AG04450 (cell line): ENCODE measurements at regions not wholly inside any gene's neighbourhood (a gene's known extent, or its start where the extent isn't known, plus 50 kb on each side); places are given as distances from the start of the nearest gene placed in this dataset.

ENCODE experiments used
- CTCF ChIA-PET: fragments of 300-600, 350-600 bp; formaldehyde crosslinking; extraction: SDS; loops from one replicate; lab custom pipeline; 2022; ENCODE audit warnings: antibody characterized with exemption, inconsistent platforms; lab: Charles Lee
- POLR2A ChIA-PET: fragments of 350-600 bp; formaldehyde crosslinking; extraction: SDS; loops from one replicate; lab custom pipeline; 2021; ENCODE audit warnings: antibody characterized with exemption, inconsistent platforms; lab: Yijun Ruan, JAX
- DNase-seq: peaks from one replicate; pipeline ENCODE4 v3.0.0-alpha.2; 2011; ENCODE audit warnings: low read depth, low spot score
- H3K27ac ChIP-seq: one replicate; pipeline ENCODE4 v1.5.1; 2012; ENCODE audit warnings: low read depth, low read length, control low read depth
- H3K27me3 ChIP-seq: one replicate; pipeline ENCODE4 v1.6.0; 2012; ENCODE audit warnings: low read length; ENCODE audit not compliant: control insufficient read depth, insufficient read depth
- H3K4me3 ChIP-seq: 2 replicates; pipeline ENCODE4 v1.5.1; 2011; ENCODE audit warnings: mild to moderate bottlenecking, low read depth, low read length, control low read depth
- H3K9me3 ChIP-seq: 2 replicates; pipeline ENCODE4 v1.5.1; 2012; ENCODE audit warnings: low read length; ENCODE audit not compliant: control insufficient read depth, insufficient read depth
- TF ChIP-seq, protein P1 (sequence below): IDR thresholded peaks from 2 replicates; pipeline ENCODE4 v1.5.1; 2011; ENCODE audit warnings: low read depth, low read length, control low read depth, inconsistent platforms

DNA sequence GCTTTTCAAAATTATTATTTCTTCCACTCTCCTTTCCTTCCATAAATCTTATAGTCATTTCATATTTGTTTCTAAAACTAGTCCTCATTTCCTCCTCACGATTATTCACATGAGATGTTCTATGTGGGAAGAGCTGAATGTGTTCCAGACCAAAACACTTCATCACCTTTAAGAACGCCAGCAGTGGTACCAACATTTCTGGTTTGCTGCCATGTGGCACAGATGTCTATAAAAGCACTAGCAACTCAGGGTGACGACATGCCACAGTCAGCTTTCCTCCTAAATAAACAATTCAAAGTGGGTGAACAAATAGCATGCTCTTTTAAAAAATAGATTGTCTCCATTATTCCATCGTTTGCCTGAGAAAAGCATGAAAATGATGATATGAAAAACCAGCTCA is 1217.8 kb upstream of the ADGRL2 start:
- Histone ChIP-seq H3K27ac (no peak overlapping the region), H3K9me3 (no peaks in the 10 kb centered on the region), H3K27me3 (no peaks in the 10 kb centered on the region), H3K4me3 (no peak overlapping the region)
- TF ChIP-seq, protein P1, sequence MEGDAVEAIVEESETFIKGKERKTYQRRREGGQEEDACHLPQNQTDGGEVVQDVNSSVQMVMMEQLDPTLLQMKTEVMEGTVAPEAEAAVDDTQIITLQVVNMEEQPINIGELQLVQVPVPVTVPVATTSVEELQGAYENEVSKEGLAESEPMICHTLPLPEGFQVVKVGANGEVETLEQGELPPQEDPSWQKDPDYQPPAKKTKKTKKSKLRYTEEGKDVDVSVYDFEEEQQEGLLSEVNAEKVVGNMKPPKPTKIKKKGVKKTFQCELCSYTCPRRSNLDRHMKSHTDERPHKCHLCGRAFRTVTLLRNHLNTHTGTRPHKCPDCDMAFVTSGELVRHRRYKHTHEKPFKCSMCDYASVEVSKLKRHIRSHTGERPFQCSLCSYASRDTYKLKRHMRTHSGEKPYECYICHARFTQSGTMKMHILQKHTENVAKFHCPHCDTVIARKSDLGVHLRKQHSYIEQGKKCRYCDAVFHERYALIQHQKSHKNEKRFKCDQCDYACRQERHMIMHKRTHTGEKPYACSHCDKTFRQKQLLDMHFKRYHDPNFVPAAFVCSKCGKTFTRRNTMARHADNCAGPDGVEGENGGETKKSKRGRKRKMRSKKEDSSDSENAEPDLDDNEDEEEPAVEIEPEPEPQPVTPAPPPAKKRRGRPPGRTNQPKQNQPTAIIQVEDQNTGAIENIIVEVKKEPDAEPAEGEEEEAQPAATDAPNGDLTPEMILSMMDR: no peak
- ChIA-PET CTCF (no interaction called here), POLR2A (no interaction called here)
- no peak for DNase-seq

DNA sequence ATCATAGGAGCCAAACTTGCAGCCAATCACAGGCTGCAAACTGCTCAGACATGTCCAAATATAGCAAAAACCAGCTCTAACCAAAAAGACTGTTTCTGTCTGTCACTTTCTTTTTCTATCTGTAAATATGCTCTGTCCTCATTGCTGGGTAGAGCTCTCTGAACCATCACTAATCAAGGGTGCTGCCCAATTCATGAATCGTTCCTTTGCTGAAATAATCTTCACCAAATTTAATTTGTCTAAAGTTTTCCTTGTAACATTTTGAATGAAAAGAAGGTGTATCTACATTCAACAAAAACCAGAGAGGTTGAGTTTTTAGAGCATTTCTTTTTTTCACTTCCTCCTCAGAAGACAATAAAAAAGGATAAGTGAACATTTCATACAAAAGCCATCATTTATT is 1221.7 kb upstream of the ADGRL2 start:
- Histone ChIP-seq H3K9me3 (no peaks in the 10 kb centered on the region), H3K4me3 (no peak overlapping the region), H3K27ac (no peak overlapping the region), H3K27me3 (no peaks in the 10 kb centered on the region)
- ChIA-PET POLR2A (no interaction called here), CTCF (no interaction called here)
- TF ChIP-seq, protein P1: no peak
- no peak for DNase-seq

DNA sequence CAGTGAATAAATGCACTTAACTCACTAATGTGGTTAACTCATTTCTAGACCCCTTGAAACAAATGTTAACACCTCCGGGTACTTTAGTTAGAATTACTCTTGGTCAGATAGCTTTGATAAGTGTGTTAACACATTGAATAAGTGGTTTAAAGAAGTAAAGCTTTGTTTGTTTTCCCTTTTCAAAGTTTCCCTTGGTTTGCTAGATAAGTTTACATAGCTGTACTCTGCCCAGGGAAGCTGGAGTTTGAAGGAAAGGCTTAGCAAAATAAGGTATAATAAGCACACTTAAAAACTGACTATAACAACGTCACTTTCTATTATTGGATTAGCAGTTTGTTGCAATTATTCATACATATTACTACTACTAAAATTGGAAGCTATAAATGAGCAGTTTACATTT is 1233.9 kb upstream of the ADGRL2 start:
- CTCF ChIA-PET: interaction anchor here (0.8 kb wide), 1 partner anchor 875 kb away, joined by 4 read pairs; no protein-coding TSS in a partner anchor
- Histone ChIP-seq H3K9me3 (no peaks in the 10 kb centered on the region), H3K4me3 (no peak overlapping the region), H3K27me3 (no peaks in the 10 kb centered on the region), H3K27ac (no peak overlapping the region)
- TF ChIP-seq, protein P1: no peak
- POLR2A ChIA-PET: no interaction called here
- no peak for DNase-seq

DNA sequence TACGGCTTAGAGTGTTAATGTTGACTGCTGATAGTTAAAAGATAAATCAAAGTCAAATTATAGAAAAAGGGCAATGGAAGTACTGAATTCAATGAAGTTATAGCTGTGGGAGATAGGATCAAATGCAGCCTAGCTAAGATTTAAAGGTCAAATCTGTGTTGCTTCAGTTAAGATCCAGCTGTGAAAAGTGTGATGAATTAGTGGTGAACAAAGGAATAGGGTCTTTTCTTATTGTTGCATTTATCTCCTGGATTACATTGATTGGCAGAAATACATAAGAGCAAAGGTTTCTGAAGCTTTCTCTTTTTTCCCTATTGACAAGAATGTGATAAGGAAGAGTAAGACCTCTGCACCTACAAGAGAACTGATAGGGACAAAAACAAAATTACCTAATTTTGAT is 1234.6 kb upstream of the ADGRL2 start:
- Histone ChIP-seq H3K4me3 (no peak overlapping the region), H3K27ac (no peak overlapping the region), H3K27me3 (no peaks in the 10 kb centered on the region), H3K9me3 (no peaks in the 10 kb centered on the region)
- TF ChIP-seq, protein P1: no peak
- CTCF ChIA-PET: no interaction called here
- no peak for DNase-seq
- POLR2A ChIA-PET: no interaction called here

DNA sequence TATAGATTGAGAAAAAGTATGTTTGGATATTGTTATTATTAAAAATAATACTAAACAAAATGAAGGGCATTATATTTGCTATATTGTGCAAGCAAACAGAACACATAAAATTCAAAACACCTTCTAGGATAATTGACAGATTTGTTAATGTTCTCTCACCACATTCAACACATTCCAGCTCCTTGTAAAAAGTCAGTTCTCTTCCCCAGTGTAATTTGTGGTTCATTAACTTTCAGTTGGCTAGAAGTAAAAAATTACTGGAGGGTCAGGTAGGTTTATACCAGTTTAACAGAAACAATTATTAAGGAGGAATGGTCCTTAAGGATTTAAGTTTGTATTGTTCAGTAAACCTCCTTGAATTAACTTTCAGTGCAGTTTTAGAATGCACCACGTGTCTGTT is 1235.3 kb upstream of the ADGRL2 start:
- Histone ChIP-seq H3K4me3 (no peak overlapping the region), H3K27me3 (no peaks in the 10 kb centered on the region), H3K9me3 (no peaks in the 10 kb centered on the region), H3K27ac (no peak overlapping the region)
- no peak for DNase-seq
- POLR2A ChIA-PET: no interaction called here
- CTCF ChIA-PET: no interaction called here
- TF ChIP-seq, protein P1: no peak
